Peyer's patch (tissue), 4 donors: ENCODE measurements at regions not wholly inside any gene's neighbourhood (a gene's known extent, or its start where the extent isn't known, plus 50 kb on each side); places are given as distances from the start of the nearest gene placed in this dataset.

Source experiments
- DNase-seq, 3 donors: peaks; one replicate each; pipeline ENCODE4 v3.0.0-alpha.2; 2017 to 2019
- H3K27ac ChIP-seq, 4 donors: fragments of 200-600 bp; sonication (generic); one replicate each; pipeline ENCODE4 v1.5.1; 2016 to 2019
- H3K27me3 ChIP-seq, 2 donors: fragments of 200-600 bp; sonication (generic); one replicate each; pipeline ENCODE4 v1.5.1; 2019
- H3K36me3 ChIP-seq, 3 donors: fragments of 200-600 bp; sonication (generic); one replicate each; pipeline ENCODE4 v1.5.1; 2016 to 2019
- H3K4me1 ChIP-seq, 4 donors: fragments of 200-600 bp; sonication (generic); one replicate each; pipeline ENCODE4 v1.5.1; 2016 to 2019
- H3K4me3 ChIP-seq, 4 donors: fragments of 200-600 bp; sonication (generic); 1 replicate in 3 of 4; 2 replicates in 1 of 4; pipeline ENCODE4 v1.5.1; 2016 to 2019; ENCODE audit warnings: mild to moderate bottlenecking in 1 of 4
- H3K9me3 ChIP-seq, 4 donors: fragments of 200-600 bp; sonication (generic); one replicate each; pipeline ENCODE4 v1.5.1; 2016 to 2019; ENCODE audit warnings: mild to moderate bottlenecking in 1 of 4
- POLR2A ChIP-seq, 2 donors: fragments of 450-650 bp; IDR thresholded peaks; one replicate each; pipeline ENCODE4 v1.5.1; 2017; ENCODE audit warnings: antibody characterized with exemption in 2 of 2, mild to moderate bottlenecking in 2 of 2, moderate library complexity in 2 of 2
- TF ChIP-seq, protein P1 (sequence below), 6 experiments: fragments of 450-650 bp in 4 of 6; fragments of 200-600 bp in 2 of 6; sonication (generic) in 1 of 6; IDR thresholded peaks; one replicate each; pipeline ENCODE4 v1.5.1; 2017 to 2019; ENCODE audit warnings: antibody characterized with exemption in 6 of 6, mild to moderate bottlenecking in 3 of 6, moderate library complexity in 1 of 6

DNA sequence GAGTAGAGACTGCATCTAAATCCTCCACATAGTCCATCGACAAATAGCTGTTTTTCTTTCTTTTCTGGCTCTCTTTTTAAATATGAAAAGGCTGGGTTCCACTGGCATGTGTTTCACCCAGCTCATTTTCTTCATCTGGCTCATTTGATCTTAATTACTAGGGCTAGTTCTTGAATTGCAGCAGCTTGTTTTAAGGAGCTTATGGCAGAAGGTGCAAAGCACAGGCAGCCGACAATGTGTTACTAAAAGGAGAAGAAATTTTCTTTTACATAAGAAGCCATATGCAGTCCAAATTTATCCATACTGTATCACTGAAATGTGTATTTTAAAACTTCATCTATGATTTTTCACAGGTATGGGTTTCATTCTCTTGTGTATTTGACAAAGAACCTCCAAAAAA, 205.6 kb upstream of the PTER start:
- no peaks in the 10 kb centered on the region for H3K27me3 ChIP-seq
- no peak overlapping the region for H3K27ac ChIP-seq
- TF ChIP-seq POLR2A (IDR thresholded peaks at IDR 0.05) = no peak
- TF ChIP-seq, protein P1, sequence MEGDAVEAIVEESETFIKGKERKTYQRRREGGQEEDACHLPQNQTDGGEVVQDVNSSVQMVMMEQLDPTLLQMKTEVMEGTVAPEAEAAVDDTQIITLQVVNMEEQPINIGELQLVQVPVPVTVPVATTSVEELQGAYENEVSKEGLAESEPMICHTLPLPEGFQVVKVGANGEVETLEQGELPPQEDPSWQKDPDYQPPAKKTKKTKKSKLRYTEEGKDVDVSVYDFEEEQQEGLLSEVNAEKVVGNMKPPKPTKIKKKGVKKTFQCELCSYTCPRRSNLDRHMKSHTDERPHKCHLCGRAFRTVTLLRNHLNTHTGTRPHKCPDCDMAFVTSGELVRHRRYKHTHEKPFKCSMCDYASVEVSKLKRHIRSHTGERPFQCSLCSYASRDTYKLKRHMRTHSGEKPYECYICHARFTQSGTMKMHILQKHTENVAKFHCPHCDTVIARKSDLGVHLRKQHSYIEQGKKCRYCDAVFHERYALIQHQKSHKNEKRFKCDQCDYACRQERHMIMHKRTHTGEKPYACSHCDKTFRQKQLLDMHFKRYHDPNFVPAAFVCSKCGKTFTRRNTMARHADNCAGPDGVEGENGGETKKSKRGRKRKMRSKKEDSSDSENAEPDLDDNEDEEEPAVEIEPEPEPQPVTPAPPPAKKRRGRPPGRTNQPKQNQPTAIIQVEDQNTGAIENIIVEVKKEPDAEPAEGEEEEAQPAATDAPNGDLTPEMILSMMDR (IDR thresholded peaks at IDR 0.05) = no peak
- DNase-seq = no peak
- no peaks in the 10 kb centered on the region for H3K4me1 ChIP-seq
- H3K36me3 ChIP-seq = no peaks in the 10 kb centered on the region
- peaks cover 0 to 6% (median 0%) of the 10 kb centered on the region in 4 donors for H3K9me3 ChIP-seq
- no peak overlapping the region for H3K4me3 ChIP-seq

DNA sequence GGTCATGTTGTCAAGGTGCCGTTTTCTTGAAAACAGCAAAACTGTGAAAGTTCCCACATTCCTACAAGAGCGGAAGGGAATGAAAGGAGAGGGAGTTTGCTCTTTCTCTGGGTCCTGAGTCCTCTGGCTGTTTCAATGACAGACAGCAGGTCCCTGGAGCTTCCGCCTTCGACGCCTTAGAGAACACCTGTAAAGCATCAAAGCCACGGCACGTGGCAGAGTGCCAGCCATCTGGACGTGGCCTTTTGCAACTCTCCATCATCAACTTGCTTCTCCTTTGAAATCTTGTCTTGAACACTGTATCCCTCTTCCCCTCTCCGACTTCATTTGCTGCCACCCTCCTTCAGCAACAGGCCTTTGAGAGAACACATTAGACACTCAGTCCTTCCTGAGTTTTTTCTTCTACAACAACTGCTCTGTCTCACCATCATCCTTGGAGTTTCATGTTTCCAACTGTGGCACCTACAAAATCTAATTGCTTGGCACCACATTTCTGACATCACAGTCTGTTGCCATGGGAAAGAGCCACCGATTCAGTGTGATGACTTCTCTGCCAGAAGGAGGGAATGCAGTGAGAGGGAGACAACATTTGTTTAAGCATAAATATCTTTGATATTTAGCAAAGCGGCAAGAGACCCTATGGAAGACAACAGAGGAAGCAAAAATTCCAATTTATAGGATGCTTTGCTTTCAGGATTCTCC, 204.9 kb upstream of the PTER start:
- DNase-seq = no peak
- no peak overlapping the region for H3K27ac ChIP-seq
- TF ChIP-seq, protein P1 (IDR thresholded peaks at IDR 0.05) = no peak
- no peak for TF ChIP-seq POLR2A (IDR thresholded peaks at IDR 0.05)
- no peak overlapping the region for H3K4me3 ChIP-seq
- H3K27me3 ChIP-seq = no peaks in the 10 kb centered on the region
- peaks cover 0 to 6% (median 0%) of the 10 kb centered on the region in 4 donors for H3K9me3 ChIP-seq
- no peaks in the 10 kb centered on the region for H3K36me3 ChIP-seq
- no peaks in the 10 kb centered on the region for H3K4me1 ChIP-seq

DNA sequence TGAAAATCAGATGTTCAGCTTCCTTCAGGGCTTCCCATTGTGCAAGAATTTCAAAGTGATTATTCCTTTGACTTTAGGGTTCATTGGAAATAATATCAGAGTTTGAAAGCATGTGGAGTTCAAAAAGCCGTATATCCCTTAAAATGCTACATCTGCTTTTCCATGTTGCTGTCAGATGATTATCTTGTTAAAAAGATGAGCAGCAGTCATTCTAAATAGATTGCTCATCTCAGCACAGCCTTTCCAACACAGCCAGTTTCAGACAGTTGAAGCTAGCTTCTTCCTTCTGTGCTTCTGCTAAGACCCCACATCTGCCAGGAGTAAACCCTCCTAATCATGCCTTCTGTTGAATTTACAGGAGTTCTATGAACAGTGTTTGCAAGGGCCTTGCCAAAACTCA, 204.4 kb upstream of the PTER start:
- H3K27ac ChIP-seq = no peak overlapping the region

DNA sequence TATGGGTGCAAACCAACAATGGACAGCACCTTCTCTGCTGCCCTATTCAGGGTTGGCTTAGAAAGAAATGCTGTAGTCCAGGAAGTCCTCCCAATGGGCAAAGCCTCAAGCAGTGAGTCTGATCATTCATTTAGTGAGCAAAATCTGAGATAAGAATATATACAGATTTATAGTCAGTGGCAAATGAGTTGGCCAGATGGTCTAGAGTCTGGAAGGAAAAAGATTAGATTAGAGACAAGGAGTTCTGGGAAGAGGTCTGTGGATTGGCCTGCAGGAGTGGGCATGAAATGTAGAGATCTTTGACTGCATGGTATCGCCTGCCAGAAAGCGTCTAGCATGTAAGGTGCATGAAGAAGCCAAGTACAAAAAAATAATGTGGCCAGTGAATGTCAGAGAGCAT, 201.9 kb upstream of the PTER start:
- DNase-seq = no peak
- Histone ChIP-seq H3K27me3 (no peaks in the 10 kb centered on the region), H3K9me3 (no peaks in the 10 kb centered on the region), H3K4me3 (no peak overlapping the region), H3K4me1 (no peaks in the 10 kb centered on the region), H3K27ac (no peak overlapping the region), H3K36me3 (no peaks in the 10 kb centered on the region)
- no peak for TF ChIP-seq POLR2A (IDR thresholded peaks at IDR 0.05)
- TF ChIP-seq, protein P1 (IDR thresholded peaks at IDR 0.05) = no peak

More for the DNA sequence above, 204.4 kb upstream of the PTER start:
- peaks cover 0 to 5% (median 0%) of the 10 kb centered on the region in 4 donors for H3K9me3 ChIP-seq
- H3K36me3 ChIP-seq = no peaks in the 10 kb centered on the region
- no peaks in the 10 kb centered on the region for H3K27me3 ChIP-seq
- no peaks in the 10 kb centered on the region for H3K4me1 ChIP-seq
- TF ChIP-seq POLR2A (IDR thresholded peaks at IDR 0.05) = no peak
- TF ChIP-seq, protein P1 (IDR thresholded peaks at IDR 0.05) = no peak
- no peak overlapping the region for H3K4me3 ChIP-seq
- DNase-seq = no peak

DNA sequence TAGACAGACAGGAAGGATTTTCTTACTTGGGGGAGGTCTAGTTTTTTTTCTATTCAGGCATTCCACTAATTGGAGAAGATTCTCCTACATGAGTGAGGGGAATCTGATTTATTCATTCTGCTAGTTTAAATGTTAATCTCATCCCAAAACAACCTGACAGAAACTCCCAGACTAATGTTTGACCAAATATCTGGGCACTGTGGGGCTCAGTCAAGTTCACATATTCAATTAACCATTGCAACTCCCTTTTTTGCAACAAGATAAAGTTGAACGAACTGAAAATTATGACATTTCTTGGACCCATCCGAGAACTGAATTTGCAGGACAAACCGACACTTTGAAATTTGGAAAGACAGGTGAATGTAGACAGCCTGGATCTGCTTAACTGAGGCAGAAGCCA, 194.4 kb upstream of the PTER start:
- H3K36me3 ChIP-seq = no peaks in the 10 kb centered on the region
- H3K9me3 ChIP-seq = no peaks in the 10 kb centered on the region
- H3K27ac ChIP-seq = no peak overlapping the region
- H3K4me1 ChIP-seq = no peaks in the 10 kb centered on the region
- H3K27me3 ChIP-seq = no peaks in the 10 kb centered on the region
- TF ChIP-seq POLR2A (IDR thresholded peaks at IDR 0.05) = no peak
- TF ChIP-seq, protein P1 (IDR thresholded peaks at IDR 0.05) = no peak
- no peak overlapping the region for H3K4me3 ChIP-seq
- no peak for DNase-seq
